C4-2B (cell line): ENCODE measurements at regions not wholly inside any gene's neighbourhood (a gene's known extent, or its start where the extent isn't known, plus 50 kb on each side); places are given as distances from the start of the nearest gene placed in this dataset.

ENCODE experiments used
- ZFX ChIP-seq: fragments of 450-650 bp; IDR thresholded peaks from 2 replicates; pipeline ENCODE4 v1.6.1; 2017
- TF ChIP-seq, protein P1 (sequence below): fragments of 450-650 bp; conservative IDR thresholded peaks from 2 replicates; pipeline ENCODE4 v1.5.1; 2017; ENCODE audit warnings: mild to moderate bottlenecking

DNA sequence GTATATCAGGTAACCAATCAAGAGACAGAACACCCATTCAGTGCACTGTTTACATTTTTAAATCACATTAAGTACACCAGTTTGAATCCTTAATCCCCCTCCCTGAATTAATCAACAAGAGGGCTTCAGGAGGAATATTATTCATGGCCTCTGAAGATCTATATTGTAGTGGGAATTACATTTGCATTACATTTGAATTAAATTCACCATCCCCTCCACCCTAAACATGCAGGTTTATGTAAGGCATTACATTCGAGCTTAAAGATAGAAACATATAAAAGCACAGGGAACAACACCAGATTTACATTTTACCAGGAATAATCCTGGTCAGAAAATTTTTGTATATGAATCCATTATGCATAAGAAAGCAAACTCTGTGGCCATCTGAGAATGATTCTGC, 197.8 kb upstream of the KITLG start:
- TF ChIP-seq, protein P1, sequence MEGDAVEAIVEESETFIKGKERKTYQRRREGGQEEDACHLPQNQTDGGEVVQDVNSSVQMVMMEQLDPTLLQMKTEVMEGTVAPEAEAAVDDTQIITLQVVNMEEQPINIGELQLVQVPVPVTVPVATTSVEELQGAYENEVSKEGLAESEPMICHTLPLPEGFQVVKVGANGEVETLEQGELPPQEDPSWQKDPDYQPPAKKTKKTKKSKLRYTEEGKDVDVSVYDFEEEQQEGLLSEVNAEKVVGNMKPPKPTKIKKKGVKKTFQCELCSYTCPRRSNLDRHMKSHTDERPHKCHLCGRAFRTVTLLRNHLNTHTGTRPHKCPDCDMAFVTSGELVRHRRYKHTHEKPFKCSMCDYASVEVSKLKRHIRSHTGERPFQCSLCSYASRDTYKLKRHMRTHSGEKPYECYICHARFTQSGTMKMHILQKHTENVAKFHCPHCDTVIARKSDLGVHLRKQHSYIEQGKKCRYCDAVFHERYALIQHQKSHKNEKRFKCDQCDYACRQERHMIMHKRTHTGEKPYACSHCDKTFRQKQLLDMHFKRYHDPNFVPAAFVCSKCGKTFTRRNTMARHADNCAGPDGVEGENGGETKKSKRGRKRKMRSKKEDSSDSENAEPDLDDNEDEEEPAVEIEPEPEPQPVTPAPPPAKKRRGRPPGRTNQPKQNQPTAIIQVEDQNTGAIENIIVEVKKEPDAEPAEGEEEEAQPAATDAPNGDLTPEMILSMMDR = no peak
- no peak for TF ChIP-seq ZFX
